Thoracic aorta (tissue), 2 donors: ENCODE measurements at regions not wholly inside any gene's neighbourhood (a gene's known extent, or its start where the extent isn't known, plus 50 kb on each side); places are given as distances from the start of the nearest gene placed in this dataset.

Experiments
- ATAC-seq: fragments of 150-250 bp; one replicate; pipeline ENCODE4 v1.8.0; 2017; ENCODE audit warnings: low read depth; ENCODE audit not compliant: insufficient number of reproducible peaks, low FRiP score
- DNase-seq: peaks from one replicate; pipeline ENCODE4 v3.0.0-alpha.2; 2020; ENCODE audit warnings: low spot score
- H3K27ac ChIP-seq, 2 donors: fragments of 200-600 bp; sonication (generic); 1 replicate in 1 of 2; 2 replicates in 1 of 2; pipeline ENCODE4 v1.5.1; 2016; ENCODE audit warnings: mild to moderate bottlenecking in 2 of 2, moderate library complexity in 2 of 2
- H3K27me3 ChIP-seq: fragments of 200-600 bp; sonication (generic); replicated peaks from 2 replicates; pipeline ENCODE4 v1.6.0; 2016; ENCODE audit warnings: mild to moderate bottlenecking; ENCODE audit not compliant: insufficient read depth
- H3K36me3 ChIP-seq: fragments of 200-600 bp; sonication (generic); one replicate; pipeline ENCODE4 v1.5.1; 2016
- H3K4me1 ChIP-seq, 2 donors: fragments of 200-600 bp; sonication (generic); 1 replicate in 1 of 2; 2 replicates in 1 of 2; pipeline versions ENCODE4 v1.5.1 to v1.6.0; 2016; ENCODE audit warnings: low read depth in 2 of 2, mild to moderate bottlenecking in 1 of 2; ENCODE audit not compliant: control insufficient read depth in 1 of 2
- H3K4me3 ChIP-seq: fragments of 200-600 bp; sonication (generic); 2 replicates; pipeline ENCODE4 v1.5.1; 2016; ENCODE audit warnings: mild to moderate bottlenecking
- H3K9me3 ChIP-seq: fragments of 200-600 bp; sonication (generic); 2 replicates; pipeline ENCODE4 v1.5.1; 2016
- TF ChIP-seq, protein P1 (sequence below): fragments of 200-600 bp; sonication (generic); IDR thresholded peaks from one replicate; pipeline ENCODE4 v1.5.1; 2019; ENCODE audit warnings: antibody characterized with exemption

DNA sequence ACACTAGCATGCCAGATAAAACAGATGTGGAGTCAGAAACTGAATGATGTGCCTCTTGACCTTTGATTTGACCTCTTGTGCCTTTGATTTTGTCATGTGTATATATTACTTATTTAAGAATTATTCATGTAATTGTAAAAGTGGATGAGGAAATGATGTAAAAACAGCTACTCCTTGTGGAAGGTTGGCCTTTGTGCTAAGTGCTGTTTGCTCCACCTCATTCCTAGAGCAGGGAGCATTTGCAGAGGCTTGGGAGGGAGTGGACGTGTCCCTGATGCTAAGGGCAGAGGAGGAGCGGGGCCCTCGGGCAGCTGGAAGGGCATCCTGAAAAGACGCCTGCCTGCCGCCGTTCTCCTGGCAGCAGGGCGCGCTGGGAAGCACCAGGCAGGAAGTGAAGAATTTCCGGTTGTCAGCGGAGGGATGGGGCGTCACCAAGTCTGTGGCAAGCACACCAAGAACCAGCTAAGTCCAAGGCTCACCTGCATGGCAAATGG, 197.6 kb upstream of the ZNF32 start:
- peak overlapping the region; percentile 64 to 71 for H3K27ac ChIP-seq
- TF ChIP-seq, protein P1, sequence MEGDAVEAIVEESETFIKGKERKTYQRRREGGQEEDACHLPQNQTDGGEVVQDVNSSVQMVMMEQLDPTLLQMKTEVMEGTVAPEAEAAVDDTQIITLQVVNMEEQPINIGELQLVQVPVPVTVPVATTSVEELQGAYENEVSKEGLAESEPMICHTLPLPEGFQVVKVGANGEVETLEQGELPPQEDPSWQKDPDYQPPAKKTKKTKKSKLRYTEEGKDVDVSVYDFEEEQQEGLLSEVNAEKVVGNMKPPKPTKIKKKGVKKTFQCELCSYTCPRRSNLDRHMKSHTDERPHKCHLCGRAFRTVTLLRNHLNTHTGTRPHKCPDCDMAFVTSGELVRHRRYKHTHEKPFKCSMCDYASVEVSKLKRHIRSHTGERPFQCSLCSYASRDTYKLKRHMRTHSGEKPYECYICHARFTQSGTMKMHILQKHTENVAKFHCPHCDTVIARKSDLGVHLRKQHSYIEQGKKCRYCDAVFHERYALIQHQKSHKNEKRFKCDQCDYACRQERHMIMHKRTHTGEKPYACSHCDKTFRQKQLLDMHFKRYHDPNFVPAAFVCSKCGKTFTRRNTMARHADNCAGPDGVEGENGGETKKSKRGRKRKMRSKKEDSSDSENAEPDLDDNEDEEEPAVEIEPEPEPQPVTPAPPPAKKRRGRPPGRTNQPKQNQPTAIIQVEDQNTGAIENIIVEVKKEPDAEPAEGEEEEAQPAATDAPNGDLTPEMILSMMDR = no peak
- H3K4me3 ChIP-seq = peak overlapping the region; percentile 50
- no peaks in the 10 kb centered on the region for H3K9me3 ChIP-seq
- H3K36me3 ChIP-seq = no peaks in the 10 kb centered on the region
- H3K4me1 ChIP-seq = peaks cover 26 to 46% of the 10 kb centered on the region in 2 donors
- peak; percentile 8 for ATAC-seq
- DNase-seq = no peak
- H3K27me3 ChIP-seq = no peaks in the 10 kb centered on the region

DNA sequence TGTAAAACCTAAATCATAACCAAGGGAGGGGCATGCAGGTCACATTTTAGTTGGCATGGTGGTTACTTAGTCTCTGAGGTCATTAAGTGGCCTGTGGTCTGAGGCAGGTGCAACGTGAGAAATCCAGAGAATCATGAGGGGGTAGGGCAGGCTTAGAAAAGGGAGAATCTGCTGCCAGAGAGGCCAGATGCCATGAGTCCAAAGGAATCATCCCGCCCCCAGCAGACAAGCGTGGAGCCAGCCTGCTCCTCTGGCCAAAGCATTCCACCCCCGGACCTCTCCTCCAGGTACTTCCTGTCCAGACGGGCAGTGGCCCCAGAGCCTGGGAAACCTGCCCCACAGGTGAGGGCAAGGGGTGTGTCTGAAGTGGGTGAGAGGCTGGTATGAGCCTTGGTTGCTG, 196.4 kb upstream of the ZNF32 start:
- Histone ChIP-seq H3K9me3 (no peaks in the 10 kb centered on the region), H3K4me3 (no peak overlapping the region), H3K36me3 (no peaks in the 10 kb centered on the region), H3K4me1 (peaks cover 26 to 46% of the 10 kb centered on the region in 2 donors), H3K27ac (peak overlapping the region; percentile 7 to 29), H3K27me3 (no peaks in the 10 kb centered on the region)
- ATAC-seq (no peak), DNase-seq (no peak)
- TF ChIP-seq, protein P1 = no peak

DNA sequence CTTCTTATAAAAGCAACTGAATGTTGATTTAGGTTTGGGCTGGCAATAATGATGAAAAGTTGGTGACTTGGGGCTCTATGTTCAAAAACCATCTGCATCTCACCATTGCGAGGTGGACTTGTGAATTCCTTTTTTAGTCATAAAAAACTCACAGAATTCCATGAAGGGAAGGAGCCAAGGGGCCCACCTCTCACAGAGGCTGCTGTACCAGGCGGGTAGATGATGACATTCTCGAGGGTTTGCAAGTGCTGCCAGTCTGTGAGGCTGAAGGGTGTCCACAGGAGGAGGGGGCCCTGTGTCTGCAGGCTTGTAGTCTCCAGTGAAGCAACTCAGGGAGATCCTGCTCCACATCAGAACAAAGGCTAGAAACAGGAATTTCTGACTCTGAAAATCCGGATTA, 195.5 kb upstream of the ZNF32 start:
- Histone ChIP-seq H3K4me1 (peaks cover 26 to 41% of the 10 kb centered on the region in 2 donors), H3K4me3 (no peak overlapping the region), H3K9me3 (no peaks in the 10 kb centered on the region), H3K27ac (peak overlapping the region; percentile 29 to 49), H3K36me3 (no peaks in the 10 kb centered on the region), H3K27me3 (no peaks in the 10 kb centered on the region)
- no peak for ATAC-seq
- DNase-seq = no peak
- TF ChIP-seq, protein P1 = no peak

DNA sequence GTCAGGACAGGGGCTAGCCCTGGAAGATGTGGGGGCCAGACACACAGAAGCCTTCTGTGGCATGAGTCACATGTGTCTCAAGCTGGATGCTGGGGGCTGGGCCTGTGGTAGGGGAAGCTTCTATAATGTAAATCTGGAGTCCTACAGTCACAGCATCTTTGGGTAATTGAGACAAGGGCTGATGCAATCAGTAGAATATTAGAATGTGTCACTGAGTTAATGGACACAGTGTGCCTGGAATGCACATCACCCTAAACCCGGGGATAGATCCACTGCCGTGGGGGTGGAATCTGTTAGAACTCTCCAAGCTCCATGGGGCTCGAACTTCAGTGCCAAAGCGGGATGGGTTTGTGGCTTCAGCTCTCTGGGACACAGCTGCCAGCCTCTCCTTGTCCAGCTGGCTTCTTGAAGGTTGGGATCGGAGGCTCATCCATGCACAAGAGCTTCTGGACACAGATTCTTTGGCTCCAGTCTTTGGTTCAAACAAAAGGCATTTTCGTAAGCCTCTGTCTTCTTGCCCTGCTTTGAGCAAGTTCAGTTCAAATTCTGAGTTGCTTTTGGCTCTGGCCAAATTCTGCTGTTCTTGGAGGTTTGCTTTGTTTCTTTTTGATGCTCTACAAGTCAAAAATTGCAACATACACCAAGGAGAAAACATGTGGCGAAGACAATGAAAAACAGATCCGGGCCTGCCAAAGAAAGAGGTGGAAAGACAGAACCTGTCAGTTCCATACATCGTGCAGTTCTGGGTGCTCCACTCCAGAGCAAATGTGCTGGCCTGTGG, 194.8 kb upstream of the ZNF32 start:
- DNase-seq = no peak
- no peaks in the 10 kb centered on the region for H3K27me3 ChIP-seq
- H3K4me1 ChIP-seq = peaks cover 26 to 41% of the 10 kb centered on the region in 2 donors
- H3K36me3 ChIP-seq = no peaks in the 10 kb centered on the region
- ATAC-seq = no peak
- no peak overlapping the region for H3K4me3 ChIP-seq
- H3K9me3 ChIP-seq = no peaks in the 10 kb centered on the region
- H3K27ac ChIP-seq = peak overlapping the region; percentile 29 to 49
- TF ChIP-seq, protein P1 = no peak

DNA sequence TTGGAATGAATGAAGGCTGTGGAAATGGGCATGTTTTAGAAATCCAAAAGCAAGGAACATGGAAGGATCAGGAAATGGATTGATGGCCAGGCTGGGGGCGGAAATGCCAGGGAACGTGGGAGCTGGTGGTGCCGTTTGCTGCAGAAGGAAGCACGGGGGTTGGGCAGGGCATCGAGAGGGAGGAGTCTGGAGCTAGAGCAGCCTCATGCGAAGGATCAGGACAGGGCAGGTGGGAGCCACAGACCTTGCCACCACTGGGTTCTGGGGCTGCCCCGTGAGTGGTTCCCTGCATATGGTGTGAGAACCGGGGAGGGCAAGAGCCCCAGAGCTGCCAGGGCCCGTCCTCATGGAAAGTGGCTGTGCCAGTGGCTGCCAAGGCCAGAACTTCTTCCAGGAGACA, 193.8 kb upstream of the ZNF32 start:
- Histone ChIP-seq H3K4me3 (no peak overlapping the region), H3K9me3 (no peaks in the 10 kb centered on the region), H3K27me3 (no peaks in the 10 kb centered on the region), H3K27ac (peak overlapping the region in 1 of 2 donors; percentile 29), H3K36me3 (no peaks in the 10 kb centered on the region), H3K4me1 (peaks cover 26 to 41% of the 10 kb centered on the region in 2 donors)
- DNase-seq = no peak
- no peak for ATAC-seq
- TF ChIP-seq, protein P1 = no peak
